ENCODE measurements at regions not wholly inside any gene's neighbourhood (a gene's known extent, or its start where the extent isn't known, plus 50 kb on each side); places are given as distances from the start of the nearest gene placed in this dataset.

- no peak for TF ChIP-seq ZFX (IDR thresholded peaks at IDR 0.05)
- H3K27ac ChIP-seq, result no peak overlapping the region
These were observed 170.2 kb upstream of the HMGA2 start for GRCh38 chr12:65653946-65654629.

- TF ChIP-seq CTCF (conservative IDR thresholded peaks at IDR 0.05) (no peak), ZFX (IDR thresholded peaks at IDR 0.05) (no peak)
- H3K27ac ChIP-seq, result no peak overlapping the region
These were observed 169.2 kb upstream of the HMGA2 start for GRCh38 chr12:65655074-65655493.

- H3K27ac ChIP-seq, result no peak overlapping the region
- TF ChIP-seq ZFX (IDR thresholded peaks at IDR 0.05), result no peak
These were observed 168.0 kb upstream of the HMGA2 start for GRCh38 chr12:65656156-65656882.

- no peak for TF ChIP-seq ZFX (IDR thresholded peaks at IDR 0.05)
- TF ChIP-seq CTCF (conservative IDR thresholded peaks at IDR 0.05), result no peak
- no peak overlapping the region for H3K27ac ChIP-seq
These were observed 167.4 kb upstream of the HMGA2 start for GRCh38 chr12:65656891-65657351.

GRCh38 chr12:65657635-65658034 is 166.6 kb upstream of the HMGA2 start:
- TF ChIP-seq ZFX (IDR thresholded peaks at IDR 0.05), result no peak
- TF ChIP-seq CTCF (conservative IDR thresholded peaks at IDR 0.05), result no peak
- no peak overlapping the region for H3K27ac ChIP-seq

- H3K27ac ChIP-seq, result no peak overlapping the region
These were observed 165.9 kb upstream of the HMGA2 start for GRCh38 chr12:65658360-65658759.

GRCh38 chr12:65659681-65660080 is 164.6 kb upstream of the HMGA2 start:
- H3K27ac ChIP-seq, result no peak overlapping the region
- no peak for TF ChIP-seq ZFX (IDR thresholded peaks at IDR 0.05)
- TF ChIP-seq CTCF (conservative IDR thresholded peaks at IDR 0.05), result no peak

More at GRCh38 chr12:65658360-65658759, 165.9 kb upstream of the HMGA2 start:
- TF ChIP-seq ZFX (IDR thresholded peaks at IDR 0.05), result no peak
- no peak for TF ChIP-seq CTCF (conservative IDR thresholded peaks at IDR 0.05)

GRCh38 chr12:65660096-65660495 is 164.2 kb upstream of the HMGA2 start:
- no peak overlapping the region for H3K27ac ChIP-seq
- no peak for TF ChIP-seq ZFX (IDR thresholded peaks at IDR 0.05)

- TF ChIP-seq CTCF (conservative IDR thresholded peaks at IDR 0.05) (no peak), ZFX (IDR thresholded peaks at IDR 0.05) (no peak)
These were observed 163.4 kb upstream of the HMGA2 start for GRCh38 chr12:65660836-65661235.

More at GRCh38 chr12:65660836-65661235, 163.4 kb upstream of the HMGA2 start:
- no peak overlapping the region for H3K27ac ChIP-seq

Measured in C4-2B (cell line).